ENCODE measurements at regions not wholly inside any gene's neighbourhood (a gene's known extent, or its start where the extent isn't known, plus 50 kb on each side); places are given as distances from the start of the nearest gene placed in this dataset.

DNA sequence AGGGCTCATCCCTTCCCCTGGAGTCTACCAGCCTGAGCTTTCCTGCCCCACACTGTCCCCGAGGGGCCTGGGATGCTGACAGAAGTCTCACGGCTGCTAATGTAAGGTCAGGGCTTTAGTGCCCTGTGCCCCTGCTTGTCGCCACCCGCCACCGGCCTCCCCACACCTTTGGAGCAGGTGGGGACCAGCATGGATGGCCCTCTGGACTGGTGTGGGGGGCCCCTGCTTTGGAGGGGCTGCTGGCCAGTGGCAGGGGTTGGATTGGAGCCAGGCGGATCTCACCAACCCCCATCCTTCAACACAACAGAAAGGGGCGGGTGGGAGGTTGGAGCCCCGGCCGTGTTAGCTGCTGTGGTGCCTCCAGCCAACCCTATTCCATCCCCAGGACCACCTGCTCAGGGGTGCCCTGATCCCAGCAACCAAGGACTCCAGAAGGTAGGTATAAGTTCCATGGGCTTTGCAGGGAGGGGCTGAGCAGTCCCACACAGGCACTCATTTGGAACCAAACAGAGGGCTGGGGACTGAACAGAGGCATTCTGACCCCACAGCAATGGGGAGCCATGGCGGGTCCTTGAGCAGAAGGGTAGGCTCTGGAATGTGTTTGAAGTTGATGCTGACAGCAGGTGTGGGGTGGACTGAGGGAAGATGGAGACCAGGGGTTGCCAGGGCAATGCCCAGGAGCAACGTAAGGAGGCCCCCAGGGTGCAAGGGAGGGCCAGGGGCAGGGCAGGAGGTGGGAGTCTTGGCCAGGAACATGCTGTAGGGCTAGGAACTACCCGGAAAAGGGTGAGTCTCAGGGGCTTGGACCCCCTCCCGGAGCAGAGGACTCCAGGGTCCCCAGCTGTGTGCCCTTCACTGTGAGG, 145.1 kb upstream of the C14orf180 start:
- no peak for ATAC-seq
- DNase-seq (ENCODE audit: low spot score): no peak
- CTCF ChIA-PET: interaction anchor here (1.3 to 1.5 kb wide), 2 partner anchors 38 to 64 kb away, joined by 4 read pairs; no protein-coding TSS in a partner anchor
- Mint-ChIP-seq H3K9me3 (peaks cover 4% of the 10 kb centered on the region; the same call in 1 of the 2 replicates), H3K27me3 (ENCODE audit: low read depth) (no peaks in the 10 kb centered on the region), H3K27ac (no peak overlapping the region), H3K4me3 (no peak overlapping the region), H3K4me1 (peaks cover 5% of the 10 kb centered on the region; the same call in 1 of the 2 replicates), H3K36me3 (no peaks in the 10 kb centered on the region)
- POLR2A ChIA-PET: no interaction called here
- TF ChIP-seq, protein P1, sequence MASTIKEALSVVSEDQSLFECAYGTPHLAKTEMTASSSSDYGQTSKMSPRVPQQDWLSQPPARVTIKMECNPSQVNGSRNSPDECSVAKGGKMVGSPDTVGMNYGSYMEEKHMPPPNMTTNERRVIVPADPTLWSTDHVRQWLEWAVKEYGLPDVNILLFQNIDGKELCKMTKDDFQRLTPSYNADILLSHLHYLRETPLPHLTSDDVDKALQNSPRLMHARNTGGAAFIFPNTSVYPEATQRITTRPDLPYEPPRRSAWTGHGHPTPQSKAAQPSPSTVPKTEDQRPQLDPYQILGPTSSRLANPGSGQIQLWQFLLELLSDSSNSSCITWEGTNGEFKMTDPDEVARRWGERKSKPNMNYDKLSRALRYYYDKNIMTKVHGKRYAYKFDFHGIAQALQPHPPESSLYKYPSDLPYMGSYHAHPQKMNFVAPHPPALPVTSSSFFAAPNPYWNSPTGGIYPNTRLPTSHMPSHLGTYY (CRISPR knock-in tag; IDR thresholded peaks at IDR 0.05): no peak

DNA sequence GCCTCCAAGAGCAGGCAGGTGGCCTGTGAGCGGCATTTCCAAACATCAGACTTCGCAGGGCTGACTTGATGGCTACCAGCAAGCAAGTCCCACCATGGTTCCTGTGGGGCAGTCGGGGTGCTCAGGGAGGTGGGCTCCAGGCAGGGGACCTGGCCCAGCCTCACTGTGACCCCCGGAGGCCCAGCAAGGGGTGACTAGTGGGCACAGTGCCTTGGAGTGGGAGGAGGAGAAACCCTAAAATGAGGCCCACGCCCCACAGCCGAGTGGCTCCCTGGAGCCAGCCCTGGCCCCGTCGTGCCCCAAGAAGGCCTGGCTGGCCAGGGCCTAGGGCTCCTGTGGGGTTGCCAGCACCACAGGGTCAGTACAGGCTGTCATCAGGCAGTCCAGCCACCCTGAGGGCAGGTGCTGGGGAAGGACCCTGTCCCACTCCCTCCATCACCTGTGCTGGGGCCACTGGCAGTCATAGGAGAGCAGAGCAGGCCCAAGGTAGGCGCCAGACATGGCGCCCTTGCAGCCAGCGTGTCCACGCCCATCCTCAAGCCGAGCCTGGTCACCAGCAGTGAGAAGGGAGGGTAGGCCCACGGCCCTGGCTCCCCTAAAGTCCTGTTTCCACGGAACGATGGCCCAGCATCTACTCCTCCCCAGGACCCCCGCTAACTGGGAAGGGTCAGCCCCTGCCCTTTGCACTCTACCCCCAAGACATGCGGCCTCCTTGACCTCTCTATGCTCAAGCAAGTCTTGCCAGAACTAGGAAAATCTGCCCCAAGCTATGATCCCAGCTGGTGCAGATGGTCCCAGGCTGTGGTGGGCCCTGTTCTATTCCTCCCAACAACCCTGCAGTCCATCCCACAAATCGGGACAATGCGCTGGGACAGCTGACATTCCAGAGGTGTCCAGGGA, 144.2 kb upstream of the C14orf180 start:
- Mint-ChIP-seq H3K4me1 (peaks cover 5% of the 10 kb centered on the region; the same call in 1 of the 2 replicates), H3K4me3 (no peak overlapping the region), H3K27ac (no peak overlapping the region), H3K9me3 (peaks cover 4% of the 10 kb centered on the region; the same call in 1 of the 2 replicates), H3K27me3 (ENCODE audit: low read depth) (no peaks in the 10 kb centered on the region), H3K36me3 (no peaks in the 10 kb centered on the region)
- TF ChIP-seq PRRX2 (CRISPR knock-in tag; IDR thresholded peaks at IDR 0.05) (no peak), NFE2L1 (CRISPR knock-in tag; IDR thresholded peaks at IDR 0.05) (no peak), SOX15 (CRISPR knock-in tag; IDR thresholded peaks at IDR 0.05) (no peak), GTF2I (CRISPR knock-in tag; conservative IDR thresholded peaks at IDR 0.05) (no peak), TP53 (CRISPR knock-in tag; IDR thresholded peaks at IDR 0.05) (no peak), MYBL2 (CRISPR knock-in tag; IDR thresholded peaks at IDR 0.05) (no peak), SMAD3 (CRISPR knock-in tag; IDR thresholded peaks at IDR 0.05; ENCODE audit: borderline replicate concordance) (no peak)
- TF ChIP-seq, protein P2, sequence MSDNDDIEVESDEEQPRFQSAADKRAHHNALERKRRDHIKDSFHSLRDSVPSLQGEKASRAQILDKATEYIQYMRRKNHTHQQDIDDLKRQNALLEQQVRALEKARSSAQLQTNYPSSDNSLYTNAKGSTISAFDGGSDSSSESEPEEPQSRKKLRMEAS (CRISPR knock-in tag; IDR thresholded peaks at IDR 0.05): no peak
- TF ChIP-seq, protein P3, sequence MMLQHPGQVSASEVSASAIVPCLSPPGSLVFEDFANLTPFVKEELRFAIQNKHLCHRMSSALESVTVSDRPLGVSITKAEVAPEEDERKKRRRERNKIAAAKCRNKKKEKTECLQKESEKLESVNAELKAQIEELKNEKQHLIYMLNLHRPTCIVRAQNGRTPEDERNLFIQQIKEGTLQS (CRISPR knock-in tag; conservative IDR thresholded peaks at IDR 0.05): no peak
- TF ChIP-seq, protein P4, sequence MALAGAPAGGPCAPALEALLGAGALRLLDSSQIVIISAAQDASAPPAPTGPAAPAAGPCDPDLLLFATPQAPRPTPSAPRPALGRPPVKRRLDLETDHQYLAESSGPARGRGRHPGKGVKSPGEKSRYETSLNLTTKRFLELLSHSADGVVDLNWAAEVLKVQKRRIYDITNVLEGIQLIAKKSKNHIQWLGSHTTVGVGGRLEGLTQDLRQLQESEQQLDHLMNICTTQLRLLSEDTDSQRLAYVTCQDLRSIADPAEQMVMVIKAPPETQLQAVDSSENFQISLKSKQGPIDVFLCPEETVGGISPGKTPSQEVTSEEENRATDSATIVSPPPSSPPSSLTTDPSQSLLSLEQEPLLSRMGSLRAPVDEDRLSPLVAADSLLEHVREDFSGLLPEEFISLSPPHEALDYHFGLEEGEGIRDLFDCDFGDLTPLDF (CRISPR knock-in tag; IDR thresholded peaks at IDR 0.05): no peak
- TF ChIP-seq, protein P5, sequence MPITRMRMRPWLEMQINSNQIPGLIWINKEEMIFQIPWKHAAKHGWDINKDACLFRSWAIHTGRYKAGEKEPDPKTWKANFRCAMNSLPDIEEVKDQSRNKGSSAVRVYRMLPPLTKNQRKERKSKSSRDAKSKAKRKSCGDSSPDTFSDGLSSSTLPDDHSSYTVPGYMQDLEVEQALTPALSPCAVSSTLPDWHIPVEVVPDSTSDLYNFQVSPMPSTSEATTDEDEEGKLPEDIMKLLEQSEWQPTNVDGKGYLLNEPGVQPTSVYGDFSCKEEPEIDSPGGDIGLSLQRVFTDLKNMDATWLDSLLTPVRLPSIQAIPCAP (CRISPR knock-in tag; IDR thresholded peaks at IDR 0.05): no peak
- ATAC-seq: no peak
- ChIA-PET POLR2A (no interaction called here), CTCF (interaction anchor here (0.7 to 1.7 kb wide), 8 partner anchors 8 to 358 kb away, joined by 3 to 10 read pairs (median 3); no protein-coding TSS in a partner anchor)
- DNase-seq (ENCODE audit: low spot score): peak; percentile 8

DNA sequence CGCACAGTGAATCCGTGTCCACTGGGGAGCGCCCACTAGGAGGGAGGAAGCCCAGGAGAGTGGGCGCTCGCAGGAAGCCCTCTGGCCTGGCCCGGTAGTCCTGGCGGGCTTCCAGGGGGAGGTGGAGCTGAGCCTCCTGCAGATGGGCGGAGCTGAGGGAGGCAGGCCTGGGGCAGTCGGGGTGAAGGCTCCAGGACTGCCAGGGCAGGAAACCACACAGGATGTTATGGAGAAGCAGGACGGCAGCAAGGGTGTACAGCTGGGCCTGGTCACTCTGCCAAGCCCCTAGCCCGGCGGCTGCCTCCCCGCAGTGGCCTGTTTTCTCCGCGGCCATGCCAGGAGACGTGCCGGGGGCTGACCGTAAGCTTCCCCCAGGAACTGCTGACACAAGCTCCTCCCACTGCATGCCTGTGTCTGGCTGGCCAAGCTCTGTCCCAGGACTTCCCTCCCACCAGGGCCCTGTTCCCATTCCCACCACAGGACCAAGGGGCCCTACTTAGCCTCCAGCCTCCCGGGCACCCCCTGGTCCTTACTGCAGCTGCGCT, 143.4 kb upstream of the C14orf180 start:
- TF ChIP-seq, protein P6, sequence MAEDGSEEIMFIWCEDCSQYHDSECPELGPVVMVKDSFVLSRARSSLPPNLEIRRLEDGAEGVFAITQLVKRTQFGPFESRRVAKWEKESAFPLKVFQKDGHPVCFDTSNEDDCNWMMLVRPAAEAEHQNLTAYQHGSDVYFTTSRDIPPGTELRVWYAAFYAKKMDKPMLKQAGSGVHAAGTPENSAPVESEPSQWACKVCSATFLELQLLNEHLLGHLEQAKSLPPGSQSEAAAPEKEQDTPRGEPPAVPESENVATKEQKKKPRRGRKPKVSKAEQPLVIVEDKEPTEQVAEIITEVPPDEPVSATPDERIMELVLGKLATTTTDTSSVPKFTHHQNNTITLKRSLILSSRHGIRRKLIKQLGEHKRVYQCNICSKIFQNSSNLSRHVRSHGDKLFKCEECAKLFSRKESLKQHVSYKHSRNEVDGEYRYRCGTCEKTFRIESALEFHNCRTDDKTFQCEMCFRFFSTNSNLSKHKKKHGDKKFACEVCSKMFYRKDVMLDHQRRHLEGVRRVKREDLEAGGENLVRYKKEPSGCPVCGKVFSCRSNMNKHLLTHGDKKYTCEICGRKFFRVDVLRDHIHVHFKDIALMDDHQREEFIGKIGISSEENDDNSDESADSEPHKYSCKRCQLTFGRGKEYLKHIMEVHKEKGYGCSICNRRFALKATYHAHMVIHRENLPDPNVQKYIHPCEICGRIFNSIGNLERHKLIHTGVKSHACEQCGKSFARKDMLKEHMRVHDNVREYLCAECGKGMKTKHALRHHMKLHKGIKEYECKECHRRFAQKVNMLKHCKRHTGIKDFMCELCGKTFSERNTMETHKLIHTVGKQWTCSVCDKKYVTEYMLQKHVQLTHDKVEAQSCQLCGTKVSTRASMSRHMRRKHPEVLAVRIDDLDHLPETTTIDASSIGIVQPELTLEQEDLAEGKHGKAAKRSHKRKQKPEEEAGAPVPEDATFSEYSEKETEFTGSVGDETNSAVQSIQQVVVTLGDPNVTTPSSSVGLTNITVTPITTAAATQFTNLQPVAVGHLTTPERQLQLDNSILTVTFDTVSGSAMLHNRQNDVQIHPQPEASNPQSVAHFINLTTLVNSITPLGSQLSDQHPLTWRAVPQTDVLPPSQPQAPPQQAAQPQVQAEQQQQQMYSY (CRISPR knock-in tag; IDR thresholded peaks at IDR 0.05): peak; percentile 76
- TF ChIP-seq SOX15 (CRISPR knock-in tag; IDR thresholded peaks at IDR 0.05): no peak
- H3K9me3 Mint-ChIP-seq: no peaks in the 10 kb centered on the region
- peaks cover 5% of the 10 kb centered on the region; the same call in 1 of the 2 replicates for H3K4me1 Mint-ChIP-seq
- peak; percentile 72 for ATAC-seq
- no peak overlapping the region for H3K4me3 Mint-ChIP-seq
- ChIA-PET CTCF (interaction anchor here (0.7 to 1.7 kb wide), 10 partner anchors 9 to 358 kb away, joined by 3 to 10 read pairs (median 3); no protein-coding TSS in a partner anchor), POLR2A (interaction anchor here (0.7 kb wide), 1 partner anchor 128 kb away, joined by 3 read pairs; no protein-coding TSS in a partner anchor)
- peak; percentile 16 for DNase-seq (ENCODE audit: low spot score)
- no peaks in the 10 kb centered on the region for H3K27me3 Mint-ChIP-seq (ENCODE audit: low read depth)
- H3K36me3 Mint-ChIP-seq: no peaks in the 10 kb centered on the region
- no peak overlapping the region for H3K27ac Mint-ChIP-seq

Data from WTC11 (cell line).